DND-41 (cell line): ENCODE measurements at regions not wholly inside any gene's neighbourhood (a gene's known extent, or its start where the extent isn't known, plus 50 kb on each side); places are given as distances from the start of the nearest gene placed in this dataset.

Experiments used
- ATAC-seq: fragments of 200-7000 bp; cut with Tn5 transposase; 3 replicates; pipeline ENCODE4 v1.9.1; 2021; ENCODE audit warnings: low read depth; ENCODE audit not compliant: insufficient read depth
- DNase-seq: peaks from one replicate; pipeline ENCODE4 v3.0.0-alpha.2; 2020
- H2AFZ ChIP-seq: 2 replicates; pipeline ENCODE4 v1.6.0; 2012; ENCODE audit warnings: low read depth, low read length
- H3K27ac ChIP-seq: 2 replicates; pipeline ENCODE4 v1.5.1; 2012; ENCODE audit warnings: low read length, inconsistent platforms
- H3K27me3 ChIP-seq: fragments of 200-600 bp; sonication (generic); 2 replicates; pipeline ENCODE4 v1.6.0; 2012; ENCODE audit warnings: low read length, mild to moderate bottlenecking, inconsistent platforms; ENCODE audit not compliant: insufficient read depth, poor library complexity
- H3K36me3 ChIP-seq: 2 replicates; pipeline ENCODE4 v1.5.1; 2012; ENCODE audit warnings: low read length, inconsistent platforms; ENCODE audit not compliant: insufficient read depth
- H3K4me1 ChIP-seq: 2 replicates; pipeline ENCODE4 v1.5.1; 2012; ENCODE audit warnings: mild to moderate bottlenecking, low read length; ENCODE audit not compliant: insufficient read depth
- H3K4me2 ChIP-seq: 2 replicates; pipeline ENCODE4 v1.6.0; 2012; ENCODE audit warnings: mild to moderate bottlenecking, moderate library complexity, low read length, inconsistent platforms; ENCODE audit not compliant: insufficient read depth
- H3K4me3 ChIP-seq, 2 experiments: fragments of 200-600 bp in 1 of 2; shearing (Covaris generic) in 1 of 2; 2 replicates each; pipeline ENCODE4 v1.5.1; 2012 to 2016; ENCODE audit warnings: inconsistent platforms in 2 of 2, low read length in 2 of 2, mild to moderate bottlenecking in 2 of 2, low read depth in 1 of 2, moderate library complexity in 1 of 2
- H3K79me2 ChIP-seq: 2 replicates; pipeline ENCODE4 v1.6.0; 2012; ENCODE audit warnings: low read length, inconsistent platforms; ENCODE audit not compliant: insufficient read depth
- H3K9ac ChIP-seq: 2 replicates; pipeline ENCODE4 v1.6.0; 2012; ENCODE audit warnings: low read depth, mild to moderate bottlenecking, inconsistent platforms, low read length, moderate library complexity
- H3K9me3 ChIP-seq: 2 replicates; pipeline ENCODE4 v1.5.1; 2012; ENCODE audit warnings: low read length, moderate library complexity, mild to moderate bottlenecking, inconsistent platforms; ENCODE audit not compliant: insufficient read depth, severe bottlenecking
- H4K20me1 ChIP-seq: 2 replicates; pipeline ENCODE4 v1.6.0; 2012; ENCODE audit warnings: low read length; ENCODE audit not compliant: insufficient read depth
- EZH2 ChIP-seq: IDR thresholded peaks from 3 replicates; pipeline ENCODE4 v1.6.1; 2012; ENCODE audit warnings: borderline replicate concordance, low read depth, mild to moderate bottlenecking, moderate library complexity, low read length, inconsistent platforms; ENCODE audit not compliant: severe bottlenecking
- TF ChIP-seq, protein P1 (sequence below): IDR thresholded peaks from 2 replicates; pipeline ENCODE4 v1.5.1; 2012; ENCODE audit warnings: borderline replicate concordance, low read length, moderate library complexity, mild to moderate bottlenecking; ENCODE audit not compliant: poor library complexity, severe bottlenecking; ENCODE audit errors: extremely low read depth

DNA sequence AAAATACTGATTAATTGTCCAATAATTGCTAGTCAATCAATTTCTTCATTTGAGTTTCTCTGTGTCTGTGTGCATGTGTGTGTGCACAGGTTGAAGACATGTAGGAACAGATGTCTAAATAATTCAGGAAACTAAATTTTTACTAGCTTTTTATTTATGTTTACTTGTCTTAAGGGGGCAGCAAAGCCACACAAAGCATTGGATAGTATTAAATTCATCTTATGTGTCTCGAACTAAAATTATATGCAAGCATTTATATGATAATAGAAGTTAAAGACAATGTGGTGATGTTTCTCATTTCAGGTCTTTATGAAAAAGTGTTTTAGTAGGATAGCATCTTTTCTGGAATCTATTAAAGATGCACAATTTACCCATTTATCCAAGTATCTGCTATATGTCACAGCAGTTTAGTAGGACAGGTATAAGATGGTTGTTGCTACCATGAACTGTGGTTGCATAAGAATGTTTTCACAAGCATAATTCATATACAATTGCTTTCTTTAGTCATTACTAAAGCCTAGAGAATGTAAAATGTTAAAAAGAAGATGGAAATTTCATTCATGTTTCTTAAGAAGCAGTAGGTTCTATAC is 784.6 kb upstream of the NUDT12 start:
- no peak overlapping the region for H2AFZ ChIP-seq
- TF ChIP-seq, protein P1, sequence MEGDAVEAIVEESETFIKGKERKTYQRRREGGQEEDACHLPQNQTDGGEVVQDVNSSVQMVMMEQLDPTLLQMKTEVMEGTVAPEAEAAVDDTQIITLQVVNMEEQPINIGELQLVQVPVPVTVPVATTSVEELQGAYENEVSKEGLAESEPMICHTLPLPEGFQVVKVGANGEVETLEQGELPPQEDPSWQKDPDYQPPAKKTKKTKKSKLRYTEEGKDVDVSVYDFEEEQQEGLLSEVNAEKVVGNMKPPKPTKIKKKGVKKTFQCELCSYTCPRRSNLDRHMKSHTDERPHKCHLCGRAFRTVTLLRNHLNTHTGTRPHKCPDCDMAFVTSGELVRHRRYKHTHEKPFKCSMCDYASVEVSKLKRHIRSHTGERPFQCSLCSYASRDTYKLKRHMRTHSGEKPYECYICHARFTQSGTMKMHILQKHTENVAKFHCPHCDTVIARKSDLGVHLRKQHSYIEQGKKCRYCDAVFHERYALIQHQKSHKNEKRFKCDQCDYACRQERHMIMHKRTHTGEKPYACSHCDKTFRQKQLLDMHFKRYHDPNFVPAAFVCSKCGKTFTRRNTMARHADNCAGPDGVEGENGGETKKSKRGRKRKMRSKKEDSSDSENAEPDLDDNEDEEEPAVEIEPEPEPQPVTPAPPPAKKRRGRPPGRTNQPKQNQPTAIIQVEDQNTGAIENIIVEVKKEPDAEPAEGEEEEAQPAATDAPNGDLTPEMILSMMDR: no peak
- no peak for TF ChIP-seq EZH2
- no peak overlapping the region for H3K27ac ChIP-seq
- no peak overlapping the region for H3K4me3 ChIP-seq
- DNase-seq: no peak
- H3K4me2 ChIP-seq: no peak overlapping the region
- no peaks in the 10 kb centered on the region for H3K36me3 ChIP-seq
- no peak for ATAC-seq
- no peaks in the 10 kb centered on the region for H3K9me3 ChIP-seq
- H3K79me2 ChIP-seq: no peaks in the 10 kb centered on the region
- no peaks in the 10 kb centered on the region for H4K20me1 ChIP-seq
- H3K9ac ChIP-seq: no peak overlapping the region
- H3K27me3 ChIP-seq: no peaks in the 10 kb centered on the region
- no peaks in the 10 kb centered on the region for H3K4me1 ChIP-seq

GRCh38 chr5:104345222-104346016 is 782.8 kb upstream of the NUDT12 start:
- Histone ChIP-seq H3K36me3 (no peaks in the 10 kb centered on the region), H3K9ac (no peak overlapping the region), H3K4me2 (no peak overlapping the region), H3K27me3 (no peaks in the 10 kb centered on the region), H3K4me1 (no peaks in the 10 kb centered on the region), H2AFZ (no peak overlapping the region), H3K4me3 (no peak overlapping the region), H3K27ac (no peak overlapping the region), H4K20me1 (no peaks in the 10 kb centered on the region), H3K79me2 (no peaks in the 10 kb centered on the region), H3K9me3 (no peaks in the 10 kb centered on the region)
- TF ChIP-seq, protein P1: no peak
- TF ChIP-seq EZH2: no peak
- ATAC-seq: no peak
- DNase-seq: no peak

- H3K4me1 ChIP-seq: no peaks in the 10 kb centered on the region
- no peak overlapping the region for H3K4me3 ChIP-seq
- no peaks in the 10 kb centered on the region for H3K79me2 ChIP-seq
- ATAC-seq: no peak
- no peak for DNase-seq
- no peaks in the 10 kb centered on the region for H3K9me3 ChIP-seq
- TF ChIP-seq, protein P1: no peak
- no peak for TF ChIP-seq EZH2
- H3K4me2 ChIP-seq: no peak overlapping the region
- H3K27me3 ChIP-seq: no peaks in the 10 kb centered on the region
- H3K9ac ChIP-seq: no peak overlapping the region
- no peak overlapping the region for H2AFZ ChIP-seq
- no peak overlapping the region for H3K27ac ChIP-seq
- H4K20me1 ChIP-seq: no peaks in the 10 kb centered on the region
- H3K36me3 ChIP-seq: no peaks in the 10 kb centered on the region
These were observed 782.2 kb upstream of the NUDT12 start for GRCh38 chr5:104344809-104345208.
